ENCODE measurements at regions not wholly inside any gene's neighbourhood (a gene's known extent, or its start where the extent isn't known, plus 50 kb on each side); places are given as distances from the start of the nearest gene placed in this dataset.

DNA sequence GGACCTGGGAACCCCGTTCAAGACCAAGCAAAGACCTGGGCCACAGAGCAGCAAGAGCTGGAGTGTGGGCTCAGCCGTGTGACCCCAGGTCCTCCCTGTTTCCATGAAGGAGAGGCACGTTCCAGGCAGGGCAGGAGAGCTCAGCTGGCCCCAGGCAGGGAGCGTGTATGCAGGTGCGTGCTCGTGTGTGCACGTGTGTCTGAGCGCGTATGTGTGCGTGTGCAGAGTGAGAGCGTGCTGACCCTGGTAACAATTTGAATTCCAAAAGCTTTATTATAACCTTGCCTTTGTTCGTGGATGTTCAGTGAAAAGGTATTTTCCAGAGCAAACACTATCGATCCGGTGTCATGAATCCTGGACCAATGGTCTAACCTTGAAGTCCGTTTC lies 54.6 kb downstream of the FOXL3 start:
- Histone ChIP-seq H3K9me3 (peaks cover 2% of the 10 kb centered on the region), H3K4me1 (no peaks in the 10 kb centered on the region), H3K36me3 (no peaks in the 10 kb centered on the region), H3K27me3 (no peaks in the 10 kb centered on the region), H3K4me3 (ENCODE audit: low read depth, low read length) (no peak overlapping the region)
- TF ChIP-seq, protein P1, sequence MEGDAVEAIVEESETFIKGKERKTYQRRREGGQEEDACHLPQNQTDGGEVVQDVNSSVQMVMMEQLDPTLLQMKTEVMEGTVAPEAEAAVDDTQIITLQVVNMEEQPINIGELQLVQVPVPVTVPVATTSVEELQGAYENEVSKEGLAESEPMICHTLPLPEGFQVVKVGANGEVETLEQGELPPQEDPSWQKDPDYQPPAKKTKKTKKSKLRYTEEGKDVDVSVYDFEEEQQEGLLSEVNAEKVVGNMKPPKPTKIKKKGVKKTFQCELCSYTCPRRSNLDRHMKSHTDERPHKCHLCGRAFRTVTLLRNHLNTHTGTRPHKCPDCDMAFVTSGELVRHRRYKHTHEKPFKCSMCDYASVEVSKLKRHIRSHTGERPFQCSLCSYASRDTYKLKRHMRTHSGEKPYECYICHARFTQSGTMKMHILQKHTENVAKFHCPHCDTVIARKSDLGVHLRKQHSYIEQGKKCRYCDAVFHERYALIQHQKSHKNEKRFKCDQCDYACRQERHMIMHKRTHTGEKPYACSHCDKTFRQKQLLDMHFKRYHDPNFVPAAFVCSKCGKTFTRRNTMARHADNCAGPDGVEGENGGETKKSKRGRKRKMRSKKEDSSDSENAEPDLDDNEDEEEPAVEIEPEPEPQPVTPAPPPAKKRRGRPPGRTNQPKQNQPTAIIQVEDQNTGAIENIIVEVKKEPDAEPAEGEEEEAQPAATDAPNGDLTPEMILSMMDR (IDR thresholded peaks at IDR 0.05; ENCODE audit: low read depth, low read length) = no peak
- no peak for DNase-seq

DNA sequence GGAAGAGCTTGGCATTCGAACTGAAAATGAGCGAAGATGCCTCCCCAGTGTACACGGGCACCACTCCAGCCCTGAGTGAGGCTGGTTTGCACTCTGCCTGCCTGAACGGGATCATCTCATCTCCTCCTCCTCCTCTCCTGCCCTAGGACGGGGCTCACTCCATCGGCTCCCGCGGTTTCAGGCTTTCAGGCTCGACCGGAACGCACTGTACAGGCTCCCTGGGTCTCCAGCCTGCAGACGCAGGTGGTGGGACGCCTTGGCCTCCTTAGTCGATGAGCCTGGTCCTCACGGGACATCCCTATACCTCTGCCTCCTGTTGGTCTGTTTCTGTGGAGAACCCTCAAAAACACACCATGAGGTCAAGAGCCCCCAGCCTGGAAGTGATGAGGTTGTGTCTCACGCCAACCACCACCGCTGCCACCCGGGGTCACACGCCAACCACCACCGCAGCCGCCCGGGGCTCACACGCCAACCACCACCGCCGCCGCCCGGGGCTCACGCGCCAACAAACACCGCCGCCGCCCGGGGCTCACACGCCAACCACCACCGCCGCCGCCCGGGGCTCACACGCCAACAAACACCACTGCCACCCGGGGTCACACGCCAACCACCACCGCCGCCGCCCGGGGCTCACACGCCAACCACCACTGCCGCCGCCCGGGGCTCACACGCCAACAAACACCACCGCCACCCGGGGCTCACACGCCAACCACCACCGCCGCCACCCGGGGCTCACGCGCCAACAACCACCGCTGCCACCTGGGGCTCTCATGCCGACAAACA lies 56.3 kb downstream of the FOXL3 start:
- no peak for DNase-seq
- H3K4me3 ChIP-seq (ENCODE audit: low read depth, low read length) = no peak overlapping the region
- peaks cover 3% of the 10 kb centered on the region for H3K9me3 ChIP-seq
- no peaks in the 10 kb centered on the region for H3K36me3 ChIP-seq
- H3K27me3 ChIP-seq = no peaks in the 10 kb centered on the region
- no peaks in the 10 kb centered on the region for H3K4me1 ChIP-seq
- TF ChIP-seq, protein P1 (IDR thresholded peaks at IDR 0.05; ENCODE audit: low read depth, low read length) = no peak

DNA sequence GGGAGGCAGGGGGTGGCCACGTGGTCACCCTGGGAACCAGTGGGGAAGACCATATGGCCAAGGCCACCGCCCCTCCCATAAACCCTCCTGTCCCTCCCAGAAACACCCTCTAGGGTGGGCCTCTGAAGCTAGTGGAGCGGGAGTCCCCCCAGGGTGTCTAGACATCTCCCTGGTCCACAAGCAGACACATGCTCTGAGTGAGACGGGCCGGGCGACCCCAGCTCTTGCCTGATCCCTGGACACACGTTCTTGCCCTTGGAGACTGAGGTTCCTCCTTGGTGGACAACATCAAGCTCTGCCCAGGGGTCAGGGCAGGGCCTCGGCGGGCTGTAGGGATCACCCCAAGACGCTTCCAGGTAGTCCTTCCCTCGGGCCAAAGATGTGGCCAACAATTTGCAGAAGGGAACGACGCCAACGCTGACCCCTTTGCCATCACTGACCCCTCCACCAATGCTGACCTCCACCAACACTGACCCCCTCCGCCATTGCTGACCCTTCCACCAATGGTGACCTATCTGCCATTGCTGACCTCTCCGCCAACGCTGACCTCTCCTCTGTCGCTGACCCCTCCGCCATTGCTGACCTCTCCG lies 57.1 kb downstream of the FOXL3 start:
- no peaks in the 10 kb centered on the region for H3K36me3 ChIP-seq
- TF ChIP-seq, protein P1 (IDR thresholded peaks at IDR 0.05; ENCODE audit: low read depth, low read length) = no peak
- peaks cover 3% of the 10 kb centered on the region for H3K9me3 ChIP-seq
- no peaks in the 10 kb centered on the region for H3K27me3 ChIP-seq
- no peaks in the 10 kb centered on the region for H3K4me1 ChIP-seq
- DNase-seq = no peak
- H3K4me3 ChIP-seq (ENCODE audit: low read depth, low read length) = no peak overlapping the region

DNA sequence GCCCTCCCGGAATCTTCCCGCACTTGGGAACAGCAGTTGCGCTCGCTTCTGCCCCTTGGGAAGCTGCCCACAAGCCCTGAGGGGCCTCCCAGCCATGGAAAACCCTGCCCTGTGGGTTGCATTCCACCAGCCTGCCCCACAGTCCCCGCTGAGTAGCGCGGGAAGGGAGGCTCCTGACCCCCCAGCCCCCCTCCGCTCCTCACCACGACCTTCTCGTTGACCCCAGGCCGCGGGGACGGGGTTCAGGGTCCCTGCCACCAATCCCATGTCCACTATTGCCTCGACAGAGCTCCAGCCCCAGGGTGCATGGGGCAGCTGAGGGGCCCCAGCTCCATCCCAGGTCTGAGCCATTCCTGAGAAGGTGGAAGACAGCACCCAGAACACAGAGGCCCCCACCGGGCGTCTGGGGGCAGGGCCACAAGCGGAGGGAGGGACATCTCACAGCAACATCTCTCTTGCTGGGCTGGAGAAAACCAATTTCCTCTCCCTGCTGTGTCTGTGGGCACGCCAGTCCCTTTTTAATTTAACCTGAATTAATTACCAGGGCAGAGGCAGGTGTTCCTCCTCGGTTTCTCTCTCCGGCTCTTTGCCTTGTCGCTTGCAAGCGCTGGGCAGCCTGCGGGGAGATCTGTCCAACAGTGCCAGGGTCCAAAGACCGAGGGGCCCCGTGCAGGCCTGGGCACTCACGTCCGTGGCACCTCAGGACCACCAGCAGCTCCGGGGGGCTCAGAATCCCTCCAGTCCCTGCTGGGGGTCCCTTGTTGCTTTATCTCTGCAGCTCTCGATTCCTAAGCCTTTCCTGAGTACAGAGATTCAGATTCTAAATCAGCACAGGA lies 57.9 kb downstream of the FOXL3 start:
- Histone ChIP-seq H3K9me3 (peaks cover 3% of the 10 kb centered on the region), H3K4me3 (ENCODE audit: low read depth, low read length) (no peak overlapping the region), H3K36me3 (no peaks in the 10 kb centered on the region), H3K4me1 (no peaks in the 10 kb centered on the region), H3K27me3 (no peaks in the 10 kb centered on the region)
- DNase-seq = no peak
- TF ChIP-seq, protein P1 (IDR thresholded peaks at IDR 0.05; ENCODE audit: low read depth, low read length) = no peak

DNA sequence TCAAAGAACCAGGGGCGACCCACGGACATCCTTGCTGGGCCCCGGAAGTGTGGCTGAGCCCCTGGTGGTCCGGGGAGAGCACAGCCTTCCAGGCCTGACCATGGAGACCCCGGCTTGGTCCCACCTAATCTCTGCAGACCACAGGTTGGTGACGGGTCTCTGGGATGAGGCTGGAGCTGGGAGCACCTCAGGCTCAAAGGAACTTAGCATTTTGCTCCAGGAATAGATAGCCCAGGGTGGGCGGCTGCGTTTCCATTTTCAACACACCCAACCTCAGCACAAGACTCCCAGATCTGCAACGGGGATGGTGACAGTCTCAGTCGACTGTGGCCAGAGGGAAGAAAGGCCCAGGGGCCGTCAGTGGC lies 58.5 kb downstream of the FOXL3 start:
- Histone ChIP-seq H3K36me3 (no peaks in the 10 kb centered on the region), H3K4me1 (no peaks in the 10 kb centered on the region), H3K9me3 (peaks cover 3% of the 10 kb centered on the region), H3K27me3 (no peaks in the 10 kb centered on the region), H3K4me3 (ENCODE audit: low read depth, low read length) (no peak overlapping the region)
- DNase-seq = no peak
- TF ChIP-seq, protein P1 (IDR thresholded peaks at IDR 0.05; ENCODE audit: low read depth, low read length) = no peak

Measured in BE2C (cell line).